Fibroblast of the aortic adventitia (primary cell): ENCODE measurements at regions not wholly inside any gene's neighbourhood (a gene's known extent, or its start where the extent isn't known, plus 50 kb on each side); places are given as distances from the start of the nearest gene placed in this dataset.
"Not testable (repeated sequence)": the region's sequence is repeated elsewhere in the genome, so short reads cannot be mapped to it uniquely, and the experiment has no call there.

Source experiments
- DNase-seq: peaks from one replicate; pipeline ENCODE4 v3.0.0-alpha.2; 2010; ENCODE audit warnings: low read depth
- H3K4me3 ChIP-seq: 2 replicates; pipeline ENCODE4 v1.5.1; 2011; ENCODE audit warnings: low read depth, mild to moderate bottlenecking, control low read depth, low read length, moderate library complexity

DNA sequence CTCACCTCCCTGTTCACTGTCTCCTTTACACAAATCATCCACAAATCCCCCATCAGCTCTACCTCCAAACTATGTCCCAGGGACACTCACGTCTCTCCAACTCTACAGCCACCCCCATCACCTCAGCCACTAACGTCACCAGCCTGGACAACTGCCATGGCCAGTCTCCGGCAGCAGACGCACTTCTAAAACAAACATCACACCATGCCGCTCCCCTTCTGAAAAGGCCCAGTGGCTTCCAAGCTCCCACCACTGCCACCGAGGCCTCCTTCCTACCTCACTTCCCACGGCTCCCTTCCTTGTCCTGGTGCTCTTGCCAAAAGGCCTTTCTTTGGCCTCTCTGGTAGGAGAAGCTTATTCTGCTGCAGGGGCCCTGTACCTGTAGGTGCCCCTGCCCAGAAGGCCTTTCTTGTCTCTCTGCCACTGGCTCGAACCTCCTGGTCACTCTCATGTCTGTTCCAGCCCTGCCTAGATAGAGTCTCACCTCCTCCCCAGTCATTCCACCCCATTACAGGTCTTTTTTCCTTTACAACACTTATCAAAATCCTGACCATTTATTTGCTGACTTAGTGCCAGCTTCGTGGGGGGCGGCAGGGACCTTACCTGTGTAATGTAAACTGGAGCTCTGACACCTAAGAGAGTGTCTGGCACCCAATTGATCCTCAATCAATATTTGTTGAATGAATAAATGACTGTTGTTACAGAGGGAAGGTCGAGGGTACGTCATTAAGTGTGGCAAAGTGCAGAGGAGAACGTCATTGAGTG is 304.2 kb downstream of the GOLGA6L6 start:
- DNase-seq, H3K4me3 ChIP-seq: not testable (repeated sequence)

GRCh38 chr15:20235728-20236127 is 305.9 kb downstream of the GOLGA6L6 start:
- not testable (repeated sequence) for DNase-seq, H3K4me3 ChIP-seq

- DNase-seq, H3K4me3 ChIP-seq: not testable (repeated sequence)
These were observed 307.5 kb downstream of the GOLGA6L6 start for GRCh38 chr15:20234006-20234540.

- H3K4me3 ChIP-seq, DNase-seq: not testable (repeated sequence)
These were observed 309.1 kb downstream of the GOLGA6L6 start for GRCh38 chr15:20232457-20232856.

GRCh38 chr15:20230656-20231055 is 310.9 kb downstream of the GOLGA6L6 start:
- H3K4me3 ChIP-seq, DNase-seq: not testable (repeated sequence)

GRCh38 chr15:20228791-20229190 is 312.8 kb downstream of the GOLGA6L6 start:
- H3K4me3 ChIP-seq, DNase-seq: not testable (repeated sequence)

- DNase-seq, H3K4me3 ChIP-seq: not testable (repeated sequence)
These were observed 314.3 kb downstream of the GOLGA6L6 start for GRCh38 chr15:20227119-20227853.

DNA sequence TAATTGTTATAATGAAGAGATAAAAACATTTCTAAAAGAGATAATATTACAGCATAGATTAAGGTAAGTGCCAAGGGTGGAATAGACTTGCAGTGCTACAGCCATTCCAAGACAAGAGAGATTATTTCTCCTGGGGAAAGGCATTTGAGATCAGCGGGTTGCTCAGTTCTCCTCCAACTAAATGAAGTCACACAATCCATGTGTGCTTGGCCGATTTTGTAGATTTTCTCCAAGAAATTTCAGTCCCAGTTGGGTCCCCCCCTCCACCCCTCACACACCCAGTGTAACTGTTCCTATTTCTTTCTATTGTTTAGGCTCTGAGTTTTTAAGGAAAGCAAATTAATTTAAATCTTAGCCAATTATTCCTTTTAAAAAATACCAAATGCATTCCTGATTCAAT is 315.1 kb downstream of the GOLGA6L6 start:
- not testable (repeated sequence) for DNase-seq, H3K4me3 ChIP-seq

DNA sequence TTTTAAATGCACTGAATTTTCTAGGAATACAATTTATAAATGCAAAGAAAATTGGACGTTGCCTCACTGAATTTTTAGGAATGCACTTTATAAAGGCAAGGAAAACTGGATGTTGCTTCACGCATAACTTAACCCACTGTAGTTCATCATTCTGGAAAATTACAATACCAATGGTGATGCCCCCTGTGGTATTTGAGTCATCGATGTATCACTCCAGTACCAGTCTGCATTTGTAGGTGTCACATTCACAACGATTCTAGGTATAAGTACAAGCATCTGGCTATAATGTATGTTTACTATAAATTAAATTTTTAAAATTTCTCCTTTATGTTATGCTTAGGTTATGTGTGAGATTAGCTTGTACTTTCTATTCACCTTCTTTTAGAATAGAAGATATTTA is 320.5 kb downstream of the GOLGA6L6 start:
- not testable (repeated sequence) for H3K4me3 ChIP-seq, DNase-seq

DNA sequence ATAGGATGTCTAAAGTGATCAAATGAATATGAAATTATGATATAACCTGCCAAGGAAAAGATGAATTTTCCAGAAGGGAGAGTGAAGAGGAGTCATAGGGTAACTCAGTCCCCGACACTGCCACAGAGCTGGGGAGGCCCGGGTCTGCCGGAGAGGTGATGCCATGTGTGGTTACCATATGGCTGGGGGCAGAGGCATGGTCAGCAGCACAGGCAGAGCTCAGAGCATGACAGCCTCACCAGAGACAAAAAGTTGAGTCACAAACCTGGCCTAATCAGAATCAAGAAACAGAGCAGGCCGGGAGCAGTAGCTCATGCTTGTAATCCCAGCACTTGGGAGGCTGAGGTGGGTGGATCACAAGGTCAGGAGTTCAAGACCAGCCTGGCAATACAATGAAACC is 322.4 kb downstream of the GOLGA6L6 start:
- not testable (repeated sequence) for H3K4me3 ChIP-seq, DNase-seq

GRCh38 chr15:20215700-20216099 is 325.9 kb downstream of the GOLGA6L6 start:
- H3K4me3 ChIP-seq, DNase-seq: not testable (repeated sequence)

GRCh38 chr15:20214101-20214500 is 327.5 kb downstream of the GOLGA6L6 start:
- not testable (repeated sequence) for H3K4me3 ChIP-seq, DNase-seq

DNA sequence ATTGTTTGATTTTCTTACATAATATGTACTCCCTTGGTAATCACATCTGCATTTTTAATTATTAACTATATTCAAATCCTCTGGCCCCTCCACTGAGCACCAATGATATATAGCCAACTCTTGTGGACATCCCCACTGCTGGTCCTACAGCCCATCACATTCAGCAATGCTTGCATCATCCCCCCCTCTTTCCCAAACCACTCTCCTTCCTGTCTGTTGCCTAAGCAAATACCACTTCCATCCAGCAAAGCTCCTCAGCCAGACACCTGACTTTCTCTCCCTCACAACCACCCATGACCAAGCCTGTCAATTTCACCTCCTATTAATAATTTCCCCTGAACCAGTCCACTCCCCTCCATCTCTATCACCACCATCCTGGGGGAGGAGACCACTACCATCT is 330.1 kb downstream of the GOLGA6L6 start:
- H3K4me3 ChIP-seq, DNase-seq: not testable (repeated sequence)

DNA sequence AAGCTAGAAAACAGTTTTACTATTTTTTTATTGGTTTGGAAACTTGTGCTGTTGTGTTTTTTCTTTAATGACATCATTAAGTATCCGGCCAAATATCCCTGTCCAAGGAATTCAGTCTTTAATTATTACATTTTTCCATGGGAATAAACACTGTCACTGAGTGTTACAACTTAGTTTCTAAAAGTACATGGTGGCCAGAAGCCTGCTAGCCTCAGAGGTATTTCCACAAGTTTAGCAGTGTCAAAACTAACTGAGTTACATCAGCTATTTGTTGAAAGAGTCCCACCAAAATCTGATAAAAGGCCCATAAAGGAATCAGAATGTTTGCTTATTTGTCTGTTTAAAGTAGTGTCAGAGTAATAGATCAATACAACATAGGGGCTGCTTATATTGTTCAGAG is 331.6 kb downstream of the GOLGA6L6 start:
- not testable (repeated sequence) for DNase-seq, H3K4me3 ChIP-seq

GRCh38 chr15:20207607-20208006 is 334.0 kb downstream of the GOLGA6L6 start:
- not testable (repeated sequence) for DNase-seq, H3K4me3 ChIP-seq

DNA sequence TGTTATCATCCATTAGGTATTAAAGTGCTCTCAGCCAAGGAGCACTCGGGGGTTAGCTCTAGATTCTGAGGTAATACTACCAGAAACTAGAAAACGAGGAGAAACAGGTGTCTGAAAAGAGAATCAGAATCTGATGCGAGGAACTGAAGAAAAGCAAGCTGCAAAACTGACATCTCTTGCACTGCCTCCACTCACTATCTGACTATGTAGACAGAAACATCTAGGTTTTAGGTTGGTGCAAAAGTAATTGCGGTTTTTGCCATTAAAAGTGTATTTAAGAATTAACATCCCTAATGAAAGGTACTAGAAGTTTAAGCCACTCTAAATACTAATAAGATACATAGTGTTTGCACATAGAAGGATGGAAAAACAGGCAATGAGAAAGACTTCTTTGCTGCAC is 334.4 kb downstream of the GOLGA6L6 start:
- not testable (repeated sequence) for DNase-seq, H3K4me3 ChIP-seq

DNA sequence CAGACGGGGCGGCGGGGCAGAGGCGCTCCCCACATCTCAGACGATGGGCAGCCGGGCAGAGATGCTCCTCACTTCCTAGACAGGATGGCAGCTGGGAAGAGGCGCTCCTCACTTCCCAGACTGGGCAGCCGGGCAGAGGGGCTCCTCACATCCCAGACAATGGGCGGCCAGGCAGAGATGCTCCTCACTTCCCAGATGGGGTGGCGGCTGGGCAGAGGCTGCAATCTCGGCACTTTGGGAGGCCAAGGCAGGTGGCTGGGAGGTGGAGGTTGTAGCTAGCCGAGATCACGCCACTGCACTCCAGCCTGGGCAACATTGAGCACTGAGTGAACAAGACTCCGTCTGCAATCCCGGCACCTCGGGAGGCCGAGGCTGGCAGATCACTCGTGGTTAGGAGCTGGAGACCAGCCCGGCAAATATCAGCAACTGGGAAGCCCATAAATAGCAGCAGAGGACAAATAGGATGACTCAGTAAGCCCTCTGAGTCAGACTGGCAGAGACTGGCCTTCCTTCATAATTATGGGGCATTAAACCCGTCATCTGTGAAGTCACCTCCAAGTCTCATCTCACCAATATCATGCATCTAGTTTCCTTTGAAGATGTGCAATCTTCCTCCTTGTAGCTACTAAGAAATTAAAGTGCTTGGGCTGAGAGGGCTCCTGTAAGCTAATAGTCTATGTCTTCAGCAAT is 337.3 kb downstream of the GOLGA6L6 start:
- not testable (repeated sequence) for DNase-seq, H3K4me3 ChIP-seq

DNA sequence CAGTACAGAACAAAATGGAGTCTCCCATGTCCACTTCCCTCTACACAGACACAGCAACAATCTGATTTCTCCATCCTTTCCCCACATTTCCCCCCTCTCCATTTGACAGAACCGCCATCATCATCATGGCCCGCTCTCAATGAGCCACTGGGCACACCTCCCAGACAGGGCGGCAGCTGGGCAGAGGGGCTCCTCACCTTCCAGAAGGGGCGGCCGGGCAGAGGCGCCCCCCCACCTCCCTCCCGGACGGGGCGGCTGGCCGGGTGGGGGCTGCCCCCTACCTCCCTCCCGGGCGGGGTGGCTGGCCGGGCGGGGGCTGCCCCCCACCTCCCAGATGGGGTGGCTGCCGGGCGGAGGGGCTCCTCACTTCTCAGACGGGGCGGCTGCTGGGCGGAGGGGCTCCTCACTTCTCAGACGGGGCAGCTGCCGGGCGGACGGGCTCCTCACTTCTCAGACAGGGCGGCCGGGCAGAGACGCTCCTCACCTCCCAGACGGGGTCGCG is 337.9 kb downstream of the GOLGA6L6 start:
- DNase-seq, H3K4me3 ChIP-seq: not testable (repeated sequence)
